AG10803 (cell line): ENCODE measurements at regions not wholly inside any gene's neighbourhood (a gene's known extent, or its start where the extent isn't known, plus 50 kb on each side); places are given as distances from the start of the nearest gene placed in this dataset.

Source experiments
- DNase-seq: peaks from one replicate; pipeline ENCODE4 v3.0.0; 2010; ENCODE audit warnings: low read depth
- H3K4me3 ChIP-seq: 2 replicates; pipeline ENCODE4 v1.5.1; 2011; ENCODE audit warnings: mild to moderate bottlenecking, low read length, control low read depth
- CTCF ChIP-seq: conservative IDR thresholded peaks from 2 replicates; pipeline ENCODE4 v1.5.1; 2011; ENCODE audit warnings: mild to moderate bottlenecking, low read length, control low read depth, inconsistent platforms

DNA sequence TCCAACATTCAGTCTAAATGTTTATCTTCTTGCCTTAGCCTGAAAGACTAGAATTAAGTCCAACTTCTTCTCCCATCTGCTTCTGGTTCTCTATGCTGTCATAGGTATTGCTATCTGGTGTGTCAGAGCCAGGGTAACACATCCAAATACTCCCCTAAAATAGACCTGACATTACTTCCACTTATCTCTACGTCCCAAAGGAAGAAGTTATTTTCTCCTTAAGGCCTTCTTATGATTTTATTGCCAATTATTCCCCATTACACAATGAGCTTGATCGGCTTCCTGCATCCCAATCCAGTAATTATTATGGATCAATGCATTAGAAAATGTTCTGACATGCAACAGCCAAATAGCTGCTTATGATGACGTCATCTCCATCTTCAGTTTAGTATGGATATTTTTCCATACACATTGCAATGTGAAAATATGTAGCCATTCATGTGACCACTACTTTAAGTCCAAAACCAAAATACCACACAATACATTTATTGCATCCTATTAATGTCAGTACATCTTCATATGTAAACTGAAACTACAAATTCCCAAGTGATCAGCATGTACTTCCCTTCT lies 555.5 kb downstream of the MAT2B start:
- TF ChIP-seq CTCF, result no peak
- DNase-seq, result no peak
- no peak overlapping the region for H3K4me3 ChIP-seq

GRCh38 chr5:164062304-164062703 lies 556.9 kb downstream of the MAT2B start:
- no peak for TF ChIP-seq CTCF
- no peak for DNase-seq
- H3K4me3 ChIP-seq, result no peak overlapping the region

DNA sequence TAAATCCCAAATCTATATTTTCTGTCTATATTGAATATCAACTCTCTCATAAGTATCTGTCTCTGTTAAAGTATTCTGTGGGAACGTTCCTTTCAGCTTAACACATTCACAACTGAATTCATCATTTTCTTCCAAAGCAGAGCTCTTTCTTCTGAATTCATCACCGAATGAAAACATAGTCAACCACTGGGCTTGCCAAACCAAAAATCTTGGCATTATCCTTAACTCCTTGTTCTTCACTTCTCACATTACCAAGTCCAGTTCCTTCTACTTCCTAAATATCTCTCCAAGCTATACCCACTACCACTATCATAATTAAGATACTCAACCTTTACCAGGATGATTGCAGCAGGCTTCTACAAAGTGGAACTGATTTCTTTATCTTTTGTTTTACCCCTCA lies 559.8 kb downstream of the MAT2B start:
- no peak overlapping the region for H3K4me3 ChIP-seq
- no peak for DNase-seq
- TF ChIP-seq CTCF, result no peak

DNA sequence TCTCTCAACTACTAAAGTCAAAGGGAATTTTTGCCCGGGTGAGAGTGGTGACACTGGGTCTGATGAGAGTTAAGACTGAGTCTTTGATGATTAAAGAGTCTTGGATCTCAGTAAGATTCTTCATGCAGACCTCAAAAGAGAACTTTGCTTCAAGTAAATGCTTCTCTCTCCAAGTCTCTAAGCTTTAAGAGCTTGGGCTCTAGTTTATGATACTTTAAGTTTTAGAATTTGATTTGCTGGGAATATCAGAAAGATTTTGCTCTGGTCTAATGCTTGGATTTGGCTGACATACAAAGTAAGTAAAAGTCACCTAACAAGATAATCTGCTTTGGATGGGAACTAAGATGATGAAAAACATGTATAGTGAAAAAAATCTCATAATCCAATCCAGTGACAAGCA lies 566.3 kb downstream of the MAT2B start:
- TF ChIP-seq CTCF, result no peak
- H3K4me3 ChIP-seq, result no peak overlapping the region
- no peak for DNase-seq

GRCh38 chr5:164073081-164073480 lies 567.7 kb downstream of the MAT2B start:
- no peak for DNase-seq
- H3K4me3 ChIP-seq, result no peak overlapping the region
- no peak for TF ChIP-seq CTCF

GRCh38 chr5:164076556-164076955 lies 571.1 kb downstream of the MAT2B start:
- no peak for TF ChIP-seq CTCF
- no peak for DNase-seq
- H3K4me3 ChIP-seq, result no peak overlapping the region

DNA sequence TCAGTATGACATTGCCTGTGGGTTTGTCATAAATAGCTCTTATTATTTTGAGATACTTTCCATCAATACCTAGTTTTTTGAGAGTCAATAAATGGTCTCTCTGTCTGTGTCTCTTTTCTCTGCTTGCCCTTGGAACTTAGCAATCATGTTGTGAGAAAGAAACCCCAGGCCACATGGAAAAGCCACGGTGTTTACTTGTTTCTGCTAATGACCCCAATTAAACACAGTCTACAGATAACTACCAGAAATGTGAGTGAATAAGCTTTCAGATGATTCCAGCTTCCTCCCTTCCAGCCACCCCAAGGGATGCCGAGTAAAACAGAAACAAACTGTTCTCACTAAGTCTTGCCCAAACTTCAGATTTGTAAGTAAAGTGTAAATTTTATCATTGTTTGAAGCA lies 584.9 kb downstream of the MAT2B start:
- no peak for DNase-seq
- no peak overlapping the region for H3K4me3 ChIP-seq
- TF ChIP-seq CTCF, result no peak
